Endometrium (tissue), 2 donors: ENCODE measurements at regions not wholly inside any gene's neighbourhood (a gene's known extent, or its start where the extent isn't known, plus 50 kb on each side); places are given as distances from the start of the nearest gene placed in this dataset.

Source experiments
- FAIRE-seq: peaks from 2 replicates; lab custom pipeline; 2012; peaks lifted over from hg19 to GRCh38; lab: Jason Lieb, UNC
- donor health status: control.
- donor health status: control.

GRCh38 chr10:44435196-44435595 lies 50.3 kb upstream of the CXCL12 start:
- no peak for FAIRE-seq

GRCh38 chr10:44436240-44436639 lies 51.3 kb upstream of the CXCL12 start:
- no peak for FAIRE-seq

- no peak for FAIRE-seq
These were observed 53.1 kb upstream of the CXCL12 start for GRCh38 chr10:44437840-44438511.

GRCh38 chr10:44439239-44439957 lies 54.5 kb upstream of the CXCL12 start:
- no peak for FAIRE-seq

GRCh38 chr10:44439958-44440244 lies 55.0 kb upstream of the CXCL12 start:
- FAIRE-seq: no peak

- FAIRE-seq: no peak
These were observed 72.4 kb upstream of the CXCL12 start for GRCh38 chr10:44457259-44457658.

- no peak for FAIRE-seq
These were observed 73.9 kb upstream of the CXCL12 start for GRCh38 chr10:44458671-44459413.

GRCh38 chr10:44459671-44460070 lies 74.8 kb upstream of the CXCL12 start:
- no peak for FAIRE-seq

GRCh38 chr10:44460416-44460815 lies 75.5 kb upstream of the CXCL12 start:
- no peak for FAIRE-seq

- FAIRE-seq: no peak
These were observed 77.5 kb upstream of the CXCL12 start for GRCh38 chr10:44462338-44462914.

- FAIRE-seq: no peak
These were observed 78.7 kb upstream of the CXCL12 start for GRCh38 chr10:44463511-44464121.

GRCh38 chr10:44464503-44464902 lies 79.6 kb upstream of the CXCL12 start:
- FAIRE-seq: no peak

GRCh38 chr10:44465401-44466115 lies 80.7 kb upstream of the CXCL12 start:
- FAIRE-seq: no peak

- no peak for FAIRE-seq
These were observed 81.3 kb upstream of the CXCL12 start for GRCh38 chr10:44466236-44466635.

GRCh38 chr10:44467090-44467489 lies 82.2 kb upstream of the CXCL12 start:
- FAIRE-seq: no peak

- no peak for FAIRE-seq
These were observed 83.0 kb upstream of the CXCL12 start for GRCh38 chr10:44467900-44468299.

- no peak for FAIRE-seq
These were observed 83.6 kb upstream of the CXCL12 start for GRCh38 chr10:44468525-44468924.

GRCh38 chr10:44468965-44469364 lies 84.1 kb upstream of the CXCL12 start:
- FAIRE-seq: no peak

- no peak for FAIRE-seq
These were observed 85.9 kb upstream of the CXCL12 start for GRCh38 chr10:44470784-44471183.

- FAIRE-seq: no peak
These were observed 86.5 kb upstream of the CXCL12 start for GRCh38 chr10:44471410-44471809.

GRCh38 chr10:44473146-44473545 lies 88.2 kb upstream of the CXCL12 start:
- FAIRE-seq: no peak
